ENCODE measurements at regions not wholly inside any gene's neighbourhood (a gene's known extent, or its start where the extent isn't known, plus 50 kb on each side); places are given as distances from the start of the nearest gene placed in this dataset.
A peak's percentile ranks its signal among the peaks of the same experiment; 100 is the strongest.

GRCh38 chr10:42958142-42958868 lies 118.6 kb upstream of the RET start:
- no peak for ATAC-seq (ENCODE audit: low read depth)
- no peak for TF ChIP-seq CTCF (IDR thresholded peaks at IDR 0.05; ENCODE audit: poor library complexity, severe bottlenecking)
- Histone ChIP-seq H3K4me3 (ENCODE audit: severe bottlenecking) (no peak overlapping the region), H3K9me3 (ENCODE audit: severe bottlenecking) (no peaks in the 10 kb centered on the region), H3K27me3 (ENCODE audit: insufficient read depth, poor library complexity, severe bottlenecking) (no peaks in the 10 kb centered on the region), H3K4me1 (ENCODE audit: insufficient read depth, poor library complexity, severe bottlenecking) (no peaks in the 10 kb centered on the region), H3K36me3 (ENCODE audit: low read depth) (no peaks in the 10 kb centered on the region), H3K27ac (ENCODE audit: poor library complexity, severe bottlenecking) (no peak overlapping the region)
- no peak for DNase-seq (ENCODE audit: low spot score)

DNA sequence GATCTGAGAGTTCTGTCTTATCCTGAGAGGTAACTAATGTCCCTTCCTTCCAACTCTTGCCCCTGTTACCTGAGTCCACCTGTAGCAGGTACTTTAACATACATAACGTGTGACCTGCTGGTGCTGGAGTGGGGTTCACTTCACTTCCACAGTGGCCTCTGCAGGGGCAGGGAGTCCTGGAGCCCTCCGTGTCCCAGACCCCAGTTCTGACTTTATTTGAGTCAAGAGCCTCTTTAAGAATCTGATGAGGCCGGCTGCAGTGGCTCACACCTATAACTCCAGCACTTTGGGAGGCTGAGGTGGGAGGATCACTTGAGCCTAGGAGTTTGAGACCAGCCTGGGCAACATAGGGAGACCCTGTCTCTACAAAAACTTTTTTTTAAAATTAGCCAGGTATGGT lies 117.0 kb upstream of the RET start:
- no peak for ATAC-seq (ENCODE audit: low read depth)
- no peaks in the 10 kb centered on the region for H3K27me3 ChIP-seq (ENCODE audit: insufficient read depth, poor library complexity, severe bottlenecking)

DNA sequence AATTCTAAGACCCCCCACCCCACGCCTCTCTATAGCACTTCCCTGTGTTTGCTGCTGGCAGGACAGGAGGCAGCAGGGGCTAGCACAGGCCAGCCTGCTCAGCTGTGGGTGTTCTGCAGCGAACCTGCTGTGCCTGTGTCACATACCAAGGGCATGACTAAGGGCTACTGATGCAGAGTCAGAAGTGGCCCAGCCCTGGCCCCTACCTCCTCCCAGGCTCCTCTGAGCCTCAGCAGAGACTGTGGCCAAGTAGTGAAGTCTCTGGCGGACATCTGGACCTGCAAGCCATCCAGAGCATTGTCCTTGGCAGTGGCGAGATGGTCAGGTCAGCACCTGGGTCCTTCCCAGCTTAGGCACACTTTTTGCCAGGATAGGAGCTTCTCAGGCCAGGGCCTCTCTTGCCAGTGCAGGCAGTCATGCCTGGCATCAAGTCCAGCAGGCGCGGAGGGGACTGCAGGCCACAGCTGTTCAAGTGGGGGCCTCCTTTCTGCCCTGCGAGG lies 116.3 kb upstream of the RET start:
- H3K27ac ChIP-seq (ENCODE audit: poor library complexity, severe bottlenecking), result no peak overlapping the region
- H3K27me3 ChIP-seq (ENCODE audit: insufficient read depth, poor library complexity, severe bottlenecking), result no peaks in the 10 kb centered on the region
- no peaks in the 10 kb centered on the region for H3K9me3 ChIP-seq (ENCODE audit: severe bottlenecking)
- peak; percentile 39 for DNase-seq (ENCODE audit: low spot score)
- ATAC-seq (ENCODE audit: low read depth), result peak; percentile 99
- no peak overlapping the region for H3K4me3 ChIP-seq (ENCODE audit: severe bottlenecking)
- TF ChIP-seq CTCF (IDR thresholded peaks at IDR 0.05; ENCODE audit: poor library complexity, severe bottlenecking), result no peak
- H3K36me3 ChIP-seq (ENCODE audit: low read depth), result no peaks in the 10 kb centered on the region
- H3K4me1 ChIP-seq (ENCODE audit: insufficient read depth, poor library complexity, severe bottlenecking), result no peaks in the 10 kb centered on the region

More for the DNA sequence above, 117.0 kb upstream of the RET start:
- H3K27ac ChIP-seq (ENCODE audit: poor library complexity, severe bottlenecking), result no peak overlapping the region
- DNase-seq (ENCODE audit: low spot score), result peak; percentile 21
- H3K4me3 ChIP-seq (ENCODE audit: severe bottlenecking), result no peak overlapping the region
- TF ChIP-seq CTCF (IDR thresholded peaks at IDR 0.05; ENCODE audit: poor library complexity, severe bottlenecking), result no peak
- H3K9me3 ChIP-seq (ENCODE audit: severe bottlenecking), result no peaks in the 10 kb centered on the region
- no peaks in the 10 kb centered on the region for H3K4me1 ChIP-seq (ENCODE audit: insufficient read depth, poor library complexity, severe bottlenecking)
- no peaks in the 10 kb centered on the region for H3K36me3 ChIP-seq (ENCODE audit: low read depth)

DNA sequence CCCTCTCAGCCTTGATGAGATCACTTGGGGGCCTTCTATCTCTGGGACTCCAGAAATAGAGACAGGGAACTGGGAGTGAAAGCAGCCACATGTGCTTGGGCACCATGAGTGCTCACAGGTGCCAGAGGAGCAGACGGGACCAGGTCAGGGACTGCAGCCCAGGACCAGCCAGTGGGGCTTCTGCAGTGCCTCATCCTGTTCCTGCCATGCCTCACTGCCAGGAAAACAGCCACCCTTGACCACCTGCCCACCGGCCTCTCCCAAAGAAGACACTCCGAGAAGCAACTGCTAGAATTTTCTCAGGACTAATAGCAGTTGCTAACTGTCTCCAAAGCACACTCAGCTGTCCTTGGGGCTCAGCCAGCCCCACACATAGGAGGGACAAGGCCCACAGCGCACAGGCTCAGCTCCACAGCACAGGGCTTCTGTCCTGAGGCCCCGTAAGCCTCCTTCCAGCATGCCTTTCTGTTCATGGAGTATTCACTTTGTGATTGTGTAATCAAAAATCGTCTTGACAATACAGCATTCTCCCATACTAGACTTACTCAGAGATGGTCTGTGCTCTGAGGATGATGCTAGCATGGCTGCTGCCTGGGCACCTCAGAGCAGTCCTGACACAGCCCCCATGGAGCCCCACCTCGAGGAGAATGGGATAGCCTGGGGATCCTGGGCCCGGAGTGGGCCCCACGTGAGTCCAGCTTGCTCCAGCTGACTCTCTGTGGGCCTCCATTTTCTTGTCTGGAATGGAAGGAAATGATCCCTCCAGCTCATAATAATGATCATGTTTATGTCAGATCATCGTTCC lies 115.7 kb upstream of the RET start:
- Histone ChIP-seq H3K27ac (ENCODE audit: poor library complexity, severe bottlenecking) (no peak overlapping the region), H3K36me3 (ENCODE audit: low read depth) (no peaks in the 10 kb centered on the region), H3K27me3 (ENCODE audit: insufficient read depth, poor library complexity, severe bottlenecking) (no peaks in the 10 kb centered on the region), H3K4me1 (ENCODE audit: insufficient read depth, poor library complexity, severe bottlenecking) (no peaks in the 10 kb centered on the region), H3K9me3 (ENCODE audit: severe bottlenecking) (no peaks in the 10 kb centered on the region), H3K4me3 (ENCODE audit: severe bottlenecking) (no peak overlapping the region)
- ATAC-seq (ENCODE audit: low read depth), result no peak
- TF ChIP-seq CTCF (IDR thresholded peaks at IDR 0.05; ENCODE audit: poor library complexity, severe bottlenecking), result no peak
- peak; percentile 23 for DNase-seq (ENCODE audit: low spot score)

Data from RWPE2 (cell line).